ENCODE measurements at regions not wholly inside any gene's neighbourhood (a gene's known extent, or its start where the extent isn't known, plus 50 kb on each side); places are given as distances from the start of the nearest gene placed in this dataset.

GRCh38 chr5:112637343-112637742 lies 100.3 kb upstream of the APC start:
- Histone ChIP-seq H3K36me3 (ENCODE audit: insufficient read depth, low read length) (no peaks in the 10 kb centered on the region), H3K4me1 (ENCODE audit: insufficient read depth, low read length) (no peaks in the 10 kb centered on the region), H2AFZ (ENCODE audit: low read depth, low read length) (no peak overlapping the region), H3K27me3 (ENCODE audit: insufficient read depth, low read length) (no peaks in the 10 kb centered on the region), H3K79me2 (ENCODE audit: insufficient read depth, low read length) (no peaks in the 10 kb centered on the region), H3K4me2 (ENCODE audit: low read length) (no peak overlapping the region), H3K9me3 (ENCODE audit: insufficient read depth, low read depth, low read length) (peaks cover 2% of the 10 kb centered on the region), H4K20me1 (ENCODE audit: insufficient read depth, low read length) (no peaks in the 10 kb centered on the region), H3K4me3 (ENCODE audit: insufficient read depth, low read depth, low read length) (no peak overlapping the region), H3K27ac (ENCODE audit: low read depth, low read length) (no peak overlapping the region), H3K9ac (ENCODE audit: low read length) (no peak overlapping the region)
- no peak overlapping the region for H3K27ac Mint-ChIP-seq (ENCODE audit: unreplicated experiment)
- FAIRE-seq (no peak), DNase-seq (ENCODE audit: low read depth) (no peak)
- TF ChIP-seq CTCF (IDR thresholded peaks at IDR 0.05; ENCODE audit: insufficient read depth, low read depth, low read length) (no peak), EZH2 (IDR thresholded peaks at IDR 0.05; ENCODE audit: insufficient read depth, low read length) (no peak)
- H3K4me1 Mint-ChIP-seq (ENCODE audit: low read depth, unreplicated experiment) = peaks cover 4% of the 10 kb centered on the region
- no peaks in the 10 kb centered on the region for H3K36me3 Mint-ChIP-seq (ENCODE audit: low read depth, unreplicated experiment)
- H3K9me3 Mint-ChIP-seq (ENCODE audit: unreplicated experiment) = peaks cover 3% of the 10 kb centered on the region
- H3K4me3 Mint-ChIP-seq (ENCODE audit: unreplicated experiment) = no peak overlapping the region
- peaks cover 2% of the 10 kb centered on the region for H3K27me3 Mint-ChIP-seq (ENCODE audit: low read depth, unreplicated experiment)

- no peaks in the 10 kb centered on the region for H3K9me3 Mint-ChIP-seq (ENCODE audit: unreplicated experiment)
- Histone ChIP-seq H3K27ac (ENCODE audit: low read depth, low read length) (no peak overlapping the region), H3K4me2 (ENCODE audit: low read length) (no peak overlapping the region), H3K4me1 (ENCODE audit: insufficient read depth, low read length) (no peaks in the 10 kb centered on the region), H2AFZ (ENCODE audit: low read depth, low read length) (no peak overlapping the region), H3K36me3 (ENCODE audit: insufficient read depth, low read length) (no peaks in the 10 kb centered on the region), H3K4me3 (ENCODE audit: insufficient read depth, low read depth, low read length) (no peak overlapping the region), H3K27me3 (ENCODE audit: insufficient read depth, low read length) (no peaks in the 10 kb centered on the region), H3K79me2 (ENCODE audit: insufficient read depth, low read length) (no peaks in the 10 kb centered on the region), H3K9me3 (ENCODE audit: insufficient read depth, low read depth, low read length) (no peaks in the 10 kb centered on the region), H3K9ac (ENCODE audit: low read length) (no peak overlapping the region), H4K20me1 (ENCODE audit: insufficient read depth, low read length) (no peaks in the 10 kb centered on the region)
- no peak for FAIRE-seq
- H3K4me3 Mint-ChIP-seq (ENCODE audit: unreplicated experiment) = no peak overlapping the region
- H3K36me3 Mint-ChIP-seq (ENCODE audit: low read depth, unreplicated experiment) = no peaks in the 10 kb centered on the region
- no peak for DNase-seq (ENCODE audit: low read depth)
- H3K27ac Mint-ChIP-seq (ENCODE audit: unreplicated experiment) = no peak overlapping the region
- TF ChIP-seq EZH2 (IDR thresholded peaks at IDR 0.05; ENCODE audit: insufficient read depth, low read length) (no peak), CTCF (IDR thresholded peaks at IDR 0.05; ENCODE audit: insufficient read depth, low read depth, low read length) (no peak)
- peaks cover 2% of the 10 kb centered on the region for H3K27me3 Mint-ChIP-seq (ENCODE audit: low read depth, unreplicated experiment)
- peaks cover 2% of the 10 kb centered on the region for H3K4me1 Mint-ChIP-seq (ENCODE audit: low read depth, unreplicated experiment)
Measured at GRCh38 chr5:112640546-112640945, 97.1 kb upstream of the APC start.

GRCh38 chr5:112641515-112642110 lies 96.1 kb upstream of the APC start:
- Histone ChIP-seq H3K4me2 (ENCODE audit: low read length) (no peak overlapping the region), H3K27me3 (ENCODE audit: insufficient read depth, low read length) (no peaks in the 10 kb centered on the region), H3K4me1 (ENCODE audit: insufficient read depth, low read length) (no peaks in the 10 kb centered on the region), H3K79me2 (ENCODE audit: insufficient read depth, low read length) (no peaks in the 10 kb centered on the region), H3K9ac (ENCODE audit: low read length) (no peak overlapping the region), H2AFZ (ENCODE audit: low read depth, low read length) (no peak overlapping the region), H4K20me1 (ENCODE audit: insufficient read depth, low read length) (no peaks in the 10 kb centered on the region), H3K27ac (ENCODE audit: low read depth, low read length) (no peak overlapping the region), H3K36me3 (ENCODE audit: insufficient read depth, low read length) (no peaks in the 10 kb centered on the region), H3K4me3 (ENCODE audit: insufficient read depth, low read depth, low read length) (no peak overlapping the region), H3K9me3 (ENCODE audit: insufficient read depth, low read depth, low read length) (no peaks in the 10 kb centered on the region)
- no peak for DNase-seq (ENCODE audit: low read depth)
- TF ChIP-seq CTCF (IDR thresholded peaks at IDR 0.05; ENCODE audit: insufficient read depth, low read depth, low read length) (no peak), EZH2 (IDR thresholded peaks at IDR 0.05; ENCODE audit: insufficient read depth, low read length) (no peak)
- Mint-ChIP-seq H3K9me3 (ENCODE audit: unreplicated experiment) (no peaks in the 10 kb centered on the region), H3K4me3 (ENCODE audit: unreplicated experiment) (no peak overlapping the region), H3K27ac (ENCODE audit: unreplicated experiment) (no peak overlapping the region), H3K4me1 (ENCODE audit: low read depth, unreplicated experiment) (peaks cover 2% of the 10 kb centered on the region), H3K27me3 (ENCODE audit: low read depth, unreplicated experiment) (peaks cover 2% of the 10 kb centered on the region), H3K36me3 (ENCODE audit: low read depth, unreplicated experiment) (no peaks in the 10 kb centered on the region)
- no peak for FAIRE-seq

Measured in astrocyte (in vitro differentiated cells and primary cell).